IPS DF 4.7 (cell line): ENCODE measurements at regions not wholly inside any gene's neighbourhood (a gene's known extent, or its start where the extent isn't known, plus 50 kb on each side); places are given as distances from the start of the nearest gene placed in this dataset.

Source experiments
- DNase-seq: peaks from one replicate; pipeline ENCODE4 v3.0.0-alpha.2; 2013; ENCODE audit warnings: low spot score; ENCODE audit errors: extremely low read depth

DNA sequence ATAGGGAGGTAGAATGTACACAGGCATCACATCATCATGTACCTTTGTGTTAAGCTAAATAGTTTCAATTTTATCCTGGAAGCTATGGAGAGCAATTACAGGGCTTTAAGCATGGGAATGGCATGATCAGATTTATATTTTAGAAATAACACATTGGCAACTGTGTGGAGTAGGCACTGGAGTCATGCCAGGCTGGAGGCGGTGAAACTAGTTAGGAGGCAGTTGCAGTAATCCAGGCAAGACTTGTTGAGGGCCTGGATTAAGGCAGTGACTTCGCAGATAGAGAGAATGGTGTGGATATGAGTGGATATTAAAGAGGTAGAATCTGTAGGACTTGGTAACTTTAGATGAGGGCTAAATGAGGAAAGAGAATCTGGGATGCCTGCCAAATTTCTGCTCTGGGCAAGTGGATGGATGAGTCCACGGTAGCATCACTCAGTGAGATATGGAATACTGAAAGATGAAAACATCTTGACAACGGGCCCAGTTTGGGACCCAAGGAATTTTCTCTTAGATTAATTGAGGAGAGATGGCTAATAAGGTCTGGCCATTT is 506.2 kb downstream of the FGF9 start:
- DNase-seq = no peak

GRCh38 chr13:22178878-22179277 is 508.0 kb downstream of the FGF9 start:
- no peak for DNase-seq

DNA sequence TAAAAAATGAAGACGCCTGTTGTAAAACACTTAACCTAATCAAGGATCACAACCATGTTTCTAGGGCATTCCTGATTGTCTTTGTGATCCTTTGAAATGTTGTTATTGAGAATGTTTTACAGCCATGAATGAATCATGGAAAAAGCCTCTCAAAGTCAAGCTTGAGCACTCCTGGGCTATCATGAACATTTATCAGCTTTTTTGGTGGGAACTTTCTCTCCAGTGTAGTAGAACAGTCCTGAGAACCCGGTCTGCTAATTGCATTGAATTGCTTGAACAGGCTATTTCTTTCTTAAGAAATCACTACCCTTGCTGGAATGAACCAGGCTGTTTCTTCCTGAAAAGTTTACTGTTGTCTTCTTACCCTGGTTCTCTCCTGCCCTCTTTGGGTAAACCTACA is 516.5 kb downstream of the FGF9 start:
- no peak for DNase-seq

- no peak for DNase-seq
Measured at GRCh38 chr13:22189176-22190048, 518.5 kb downstream of the FGF9 start.

GRCh38 chr13:22193070-22193469 is 522.2 kb downstream of the FGF9 start:
- no peak for DNase-seq

DNA sequence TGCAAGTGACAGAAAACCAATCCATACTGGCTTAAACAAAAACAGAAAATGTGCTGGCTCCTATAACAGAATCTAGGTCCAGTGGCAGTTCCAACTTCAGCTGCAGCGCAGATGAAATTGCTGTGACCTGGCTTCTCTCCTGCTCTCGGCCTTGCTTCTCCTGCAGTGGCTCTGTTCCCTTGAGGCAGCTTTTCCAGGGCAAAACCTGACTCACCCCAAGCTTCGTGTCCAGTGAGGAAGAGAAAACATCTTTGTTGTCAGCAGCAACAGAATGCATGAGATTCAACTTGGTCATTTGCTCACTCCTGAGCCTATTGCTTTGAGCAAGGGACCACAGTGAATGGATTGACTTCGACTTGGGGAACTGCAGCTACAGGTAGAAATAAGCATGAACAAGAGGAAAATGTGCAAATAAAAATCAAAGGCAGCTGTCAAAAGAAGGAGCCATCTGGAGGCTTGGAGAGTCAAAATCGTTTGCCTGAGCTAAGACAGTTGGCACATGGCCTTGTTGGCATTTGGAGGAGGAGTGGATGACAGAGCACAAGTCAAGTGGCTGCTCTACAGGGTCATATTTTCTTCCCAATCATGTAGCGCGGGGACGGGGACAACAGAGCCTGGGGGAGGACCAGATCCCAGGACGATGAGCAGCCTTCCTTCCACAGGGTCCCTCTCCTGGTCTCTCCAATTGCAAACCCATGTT is 523.4 kb downstream of the FGF9 start:
- DNase-seq = no peak

DNA sequence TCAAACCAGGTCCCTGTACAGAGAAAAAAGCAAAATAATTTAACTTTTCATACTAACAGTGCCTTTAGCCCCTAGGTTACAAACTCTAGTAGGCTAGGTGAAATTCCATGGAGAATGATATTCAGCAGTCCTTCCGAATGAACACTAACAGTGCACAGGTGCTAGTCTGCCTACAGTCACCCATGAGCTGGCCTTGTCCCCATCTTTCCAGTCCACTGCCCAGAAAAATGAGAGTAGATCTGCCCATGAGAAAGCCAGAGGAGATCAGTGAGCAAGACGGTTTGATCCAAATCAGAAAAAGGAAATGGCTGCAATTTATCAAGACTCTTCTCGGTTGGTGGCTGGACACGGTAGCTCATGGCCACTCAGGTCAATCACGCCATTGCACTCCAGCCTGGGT is 524.9 kb downstream of the FGF9 start:
- DNase-seq = no peak

DNA sequence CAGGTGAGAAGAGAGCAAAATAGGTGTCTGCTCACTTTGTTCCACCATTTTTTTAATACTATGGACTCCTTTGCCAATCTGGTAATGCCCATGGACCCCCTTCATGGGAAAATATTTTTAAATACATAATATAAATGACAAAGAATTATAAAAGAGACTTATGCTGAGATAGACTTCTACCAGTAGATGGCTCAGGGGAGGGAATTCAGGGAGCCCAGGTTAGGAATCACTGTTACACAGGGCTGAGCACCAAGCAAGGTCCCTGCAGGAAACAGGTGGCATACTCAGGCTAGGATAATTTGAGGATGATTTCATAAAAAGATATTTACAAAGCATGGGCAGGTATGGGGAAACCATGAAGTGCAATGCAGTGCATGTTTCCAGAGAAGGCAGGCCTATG is 525.9 kb downstream of the FGF9 start:
- no peak for DNase-seq

- DNase-seq = no peak
Measured at GRCh38 chr13:22198001-22198400, 527.1 kb downstream of the FGF9 start.

DNA sequence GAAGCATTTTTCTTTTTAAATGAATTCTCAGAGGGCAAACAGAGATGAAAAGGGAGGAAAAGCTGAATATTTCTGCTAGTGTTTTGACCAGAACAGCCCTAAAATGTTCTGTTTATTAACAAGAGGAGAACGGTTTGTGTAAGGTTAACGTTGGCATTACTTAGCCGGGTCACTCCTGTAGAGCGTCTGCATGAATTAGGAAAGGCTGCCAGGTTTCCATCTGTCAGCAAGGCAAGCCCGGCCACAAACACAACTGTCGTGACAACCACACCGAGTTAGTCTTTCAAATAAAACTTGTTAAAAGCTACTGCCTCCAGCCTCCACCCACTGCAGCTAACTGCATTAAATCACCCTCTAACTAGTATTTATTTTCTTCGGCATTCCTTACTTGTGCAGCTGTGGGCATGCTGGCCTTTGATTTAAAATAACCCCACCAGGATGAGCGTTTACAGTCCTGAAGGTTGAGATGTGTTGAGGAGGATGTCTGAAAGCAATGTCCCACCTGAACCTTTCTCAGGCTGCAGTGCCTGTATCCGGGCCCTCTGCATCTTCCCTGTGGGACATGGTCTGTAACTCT is 527.9 kb downstream of the FGF9 start:
- DNase-seq = no peak

GRCh38 chr13:22200440-22200839 is 529.6 kb downstream of the FGF9 start:
- DNase-seq = no peak

DNA sequence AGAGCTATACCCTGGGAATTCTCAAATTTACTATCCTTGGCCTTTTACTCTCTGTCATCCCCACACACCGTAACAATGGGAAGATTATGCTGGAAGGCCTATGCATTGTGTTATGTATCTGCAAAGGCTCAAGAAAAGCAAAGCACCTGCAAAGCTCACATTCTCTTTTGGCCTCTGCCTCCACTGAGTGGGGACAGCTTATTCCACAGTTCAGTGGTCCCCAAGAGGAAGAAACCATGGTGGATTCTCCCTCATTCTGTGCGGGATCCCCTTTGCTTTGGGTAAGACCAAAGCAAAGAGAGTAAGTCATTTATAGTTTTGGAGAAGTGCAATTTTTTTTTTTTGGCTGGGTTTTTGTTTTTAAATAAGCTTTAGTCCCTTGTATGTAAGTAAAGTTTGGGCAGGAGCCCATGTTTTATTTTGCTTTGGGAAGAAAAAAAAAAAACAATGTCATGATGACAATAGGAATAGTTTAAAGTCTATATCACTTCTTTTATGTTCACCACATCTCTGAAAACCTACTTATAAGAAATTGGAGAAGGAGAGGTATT is 530.6 kb downstream of the FGF9 start:
- no peak for DNase-seq

DNA sequence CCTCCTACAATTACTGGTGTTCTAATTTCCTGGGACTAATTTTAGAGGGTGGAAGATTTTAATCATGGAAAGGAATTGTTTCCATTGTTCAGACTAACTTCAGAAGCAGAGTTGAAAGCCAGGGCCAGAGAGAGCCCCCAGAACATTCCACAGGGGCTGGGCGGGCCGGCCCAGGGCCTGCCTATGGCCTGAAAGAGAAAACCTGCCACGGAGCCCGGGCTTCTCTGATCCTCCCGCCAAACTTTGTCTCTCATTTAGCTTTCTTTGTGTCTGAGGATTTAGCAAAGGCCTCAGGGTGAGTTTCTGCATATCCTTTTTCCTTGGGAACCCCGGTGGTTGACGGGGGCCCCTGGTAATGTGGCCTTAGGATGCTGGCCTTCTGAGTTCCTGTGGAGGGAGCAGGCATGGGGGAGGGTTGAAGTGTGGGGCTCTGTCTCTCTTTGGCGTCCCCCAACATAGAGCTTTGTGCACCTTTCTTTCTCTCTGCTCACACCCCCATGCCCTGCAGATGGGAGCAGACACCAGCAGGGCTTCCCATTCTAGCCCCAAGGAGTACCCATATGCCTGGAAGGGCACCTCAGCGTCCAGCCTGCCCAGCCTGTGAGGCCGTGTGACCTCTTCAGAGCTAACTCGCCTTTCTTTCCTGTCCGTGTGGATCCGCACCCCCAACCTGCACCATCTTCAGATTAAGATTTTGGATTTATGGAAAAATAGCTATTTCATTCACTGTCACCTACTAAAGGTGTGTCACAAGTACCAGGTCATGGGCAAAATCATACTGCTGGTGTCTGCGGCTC is 539.5 kb downstream of the FGF9 start:
- no peak for DNase-seq

DNA sequence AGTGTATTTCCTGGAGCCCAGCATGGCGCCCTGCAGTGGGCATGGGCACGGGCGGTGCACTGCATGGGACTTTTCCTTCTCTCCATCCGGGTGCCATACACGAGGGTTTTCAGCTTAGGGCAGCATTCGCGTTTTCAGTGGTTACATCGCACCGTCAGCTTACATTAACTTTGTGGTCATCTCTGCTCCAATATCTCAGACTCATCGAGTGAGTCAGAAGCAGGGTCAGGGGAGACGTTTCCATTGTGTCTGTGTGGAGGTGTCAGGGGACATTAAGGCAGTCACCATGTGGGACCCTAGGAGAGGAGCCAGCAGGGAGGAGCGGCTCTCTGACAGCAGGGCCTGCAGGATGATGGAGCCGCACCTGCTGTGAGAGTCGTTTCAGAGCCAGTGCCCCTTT is 541.0 kb downstream of the FGF9 start:
- no peak for DNase-seq

GRCh38 chr13:22212576-22212975 is 541.7 kb downstream of the FGF9 start:
- no peak for DNase-seq

DNA sequence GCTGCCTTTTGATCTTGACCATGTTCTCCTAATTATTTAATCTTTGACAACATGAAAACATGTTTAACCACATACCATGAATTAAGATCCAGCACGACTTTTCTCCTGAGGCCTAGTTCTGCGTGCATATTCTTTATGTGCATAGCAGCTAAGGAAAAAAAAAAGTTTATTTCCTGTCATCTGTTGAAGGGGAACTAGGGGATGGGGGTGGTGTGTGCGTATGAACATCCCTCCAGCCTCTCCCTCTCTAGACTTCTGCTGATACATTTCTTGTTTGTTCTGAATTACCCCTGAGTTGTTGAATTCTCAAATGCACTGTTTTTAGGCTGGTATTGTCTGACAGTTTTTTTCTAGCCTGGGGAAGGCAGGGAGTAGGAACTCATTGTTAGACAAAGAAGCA is 543.3 kb downstream of the FGF9 start:
- no peak for DNase-seq

- DNase-seq = no peak
Measured at GRCh38 chr13:22218797-22219196, 547.9 kb downstream of the FGF9 start.

- no peak for DNase-seq
Measured at GRCh38 chr13:22219709-22220108, 548.8 kb downstream of the FGF9 start.

DNA sequence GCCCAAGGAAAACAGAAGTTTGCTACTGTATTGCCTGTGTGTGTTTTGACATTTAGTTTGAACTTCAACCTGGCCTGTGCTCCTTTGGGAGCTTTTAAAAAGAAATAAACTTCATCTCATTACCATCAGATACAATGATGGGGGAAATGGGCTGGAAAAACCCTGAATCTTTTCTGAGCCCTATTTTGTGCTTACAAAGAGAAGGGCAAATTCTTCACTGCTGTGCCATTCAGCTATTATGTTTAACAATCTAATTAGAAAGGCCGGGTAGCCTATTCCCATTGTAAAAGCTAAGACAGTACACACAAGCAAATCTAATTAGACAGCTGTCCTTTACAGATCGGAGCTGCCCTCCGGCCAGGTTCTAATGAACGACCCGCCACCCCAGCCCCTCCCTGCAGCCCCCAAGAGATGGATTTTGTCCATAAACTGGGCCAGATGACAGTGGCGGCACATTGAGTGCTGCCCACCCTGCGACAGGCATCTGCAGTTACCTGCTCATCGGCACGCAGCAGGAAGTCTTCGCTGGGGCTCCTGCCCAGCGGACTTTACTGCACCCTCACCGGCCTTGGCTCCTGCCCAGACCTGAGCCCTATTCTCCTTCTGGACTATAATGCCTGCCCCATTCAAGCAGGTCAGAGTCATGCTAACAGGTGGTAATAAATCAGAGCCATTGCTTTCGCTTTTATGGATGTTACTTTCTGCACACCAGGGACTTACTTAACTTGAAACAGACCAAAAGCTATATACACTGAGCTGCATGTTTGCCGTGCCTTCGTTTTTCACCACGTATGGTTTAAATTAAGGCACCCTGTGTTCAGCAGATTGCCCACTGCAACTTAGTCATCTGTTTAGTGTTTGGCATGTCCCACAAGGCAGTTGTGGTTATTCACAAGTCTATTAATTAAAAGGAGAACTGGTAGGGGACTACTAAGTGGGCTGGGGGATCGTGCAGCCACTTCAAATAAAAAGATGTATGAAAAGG is 549.6 kb downstream of the FGF9 start:
- no peak for DNase-seq

DNA sequence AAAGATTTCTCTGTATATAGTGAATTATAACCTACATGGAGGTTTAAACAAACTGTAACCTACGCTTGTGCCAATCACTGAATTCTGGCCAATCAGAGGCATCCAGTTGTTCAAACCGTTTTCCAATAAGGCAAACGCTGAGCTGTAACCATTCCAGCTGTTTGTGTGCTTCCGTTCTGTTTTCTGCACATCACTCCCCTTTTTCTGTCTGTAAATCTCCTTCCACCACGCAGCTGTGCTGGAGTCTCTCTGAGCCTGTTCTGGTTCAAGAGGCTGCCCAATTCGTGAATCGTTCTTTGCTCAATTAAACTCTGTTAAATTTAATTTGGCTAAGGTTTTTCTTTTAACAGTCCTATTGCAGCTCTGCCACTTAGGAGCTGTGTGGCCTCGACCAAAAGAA is 552.5 kb downstream of the FGF9 start:
- no peak for DNase-seq
